Superior temporal gyrus (tissue), 1 donor: ENCODE measurements at regions not wholly inside any gene's neighbourhood (a gene's known extent, or its start where the extent isn't known, plus 50 kb on each side); places are given as distances from the start of the nearest gene placed in this dataset.
"Not testable (repeated sequence)": the region's sequence is repeated elsewhere in the genome, so short reads cannot be mapped to it uniquely, and the experiment has no call there.

Experiments used
- DNase-seq: peaks from one replicate; pipeline ENCODE4 v3.0.0-alpha.2; 2016; ENCODE audit errors: extremely low spot score

GRCh38 chr2:194815475-194815874, 841.6 kb upstream of the SLC39A10 start:
- no peak for DNase-seq

GRCh38 chr2:194802589-194802988, 854.4 kb upstream of the SLC39A10 start:
- DNase-seq = no peak

- DNase-seq = not testable (repeated sequence)
These were observed 870.0 kb upstream of the SLC39A10 start for GRCh38 chr2:194787071-194787470.

GRCh38 chr2:194771394-194771793, 885.6 kb upstream of the SLC39A10 start:
- not testable (repeated sequence) for DNase-seq

- no peak for DNase-seq
These were observed 888.0 kb upstream of the SLC39A10 start for GRCh38 chr2:194769030-194769429.

GRCh38 chr2:194765723-194766122, 891.3 kb upstream of the SLC39A10 start:
- DNase-seq = no peak

- DNase-seq = no peak
These were observed 906.1 kb upstream of the SLC39A10 start for GRCh38 chr2:194750926-194751325.

- no peak for DNase-seq
These were observed 911.4 kb upstream of the SLC39A10 start for GRCh38 chr2:194745557-194746146.

GRCh38 chr2:194742706-194743105, 914.3 kb upstream of the SLC39A10 start:
- DNase-seq = no peak

GRCh38 chr2:194739217-194739616, 917.8 kb upstream of the SLC39A10 start:
- no peak for DNase-seq

GRCh38 chr2:194735837-194736542, 921.0 kb upstream of the SLC39A10 start:
- peak; percentile 53 for DNase-seq

GRCh38 chr2:194730266-194730665, 926.8 kb upstream of the SLC39A10 start:
- no peak for DNase-seq

- no peak for DNase-seq
These were observed 931.9 kb upstream of the SLC39A10 start for GRCh38 chr2:194725169-194725568.

- DNase-seq = peak; percentile 73
These were observed 933.6 kb upstream of the SLC39A10 start for GRCh38 chr2:194723446-194723845.

- DNase-seq = no peak
These were observed 935.8 kb upstream of the SLC39A10 start for GRCh38 chr2:194721227-194721626.

GRCh38 chr2:194720462-194720861, 936.6 kb upstream of the SLC39A10 start:
- DNase-seq = no peak

- DNase-seq = no peak
These were observed 938.1 kb upstream of the SLC39A10 start for GRCh38 chr2:194718881-194719280.

GRCh38 chr2:194714541-194714940, 942.5 kb upstream of the SLC39A10 start:
- no peak for DNase-seq

- no peak for DNase-seq
These were observed 947.2 kb upstream of the SLC39A10 start for GRCh38 chr2:194709840-194710239.

- no peak for DNase-seq
These were observed 950.8 kb upstream of the SLC39A10 start for GRCh38 chr2:194706179-194706578.

GRCh38 chr2:194705398-194705797, 951.6 kb upstream of the SLC39A10 start:
- no peak for DNase-seq

- DNase-seq = no peak
These were observed 956.3 kb upstream of the SLC39A10 start for GRCh38 chr2:194700726-194701125.

GRCh38 chr2:194700116-194700515, 956.9 kb upstream of the SLC39A10 start:
- DNase-seq = no peak

GRCh38 chr2:194698012-194698411, 959.0 kb upstream of the SLC39A10 start:
- no peak for DNase-seq
